ENCODE measurements at regions not wholly inside any gene's neighbourhood (a gene's known extent, or its start where the extent isn't known, plus 50 kb on each side); places are given as distances from the start of the nearest gene placed in this dataset.

DNA sequence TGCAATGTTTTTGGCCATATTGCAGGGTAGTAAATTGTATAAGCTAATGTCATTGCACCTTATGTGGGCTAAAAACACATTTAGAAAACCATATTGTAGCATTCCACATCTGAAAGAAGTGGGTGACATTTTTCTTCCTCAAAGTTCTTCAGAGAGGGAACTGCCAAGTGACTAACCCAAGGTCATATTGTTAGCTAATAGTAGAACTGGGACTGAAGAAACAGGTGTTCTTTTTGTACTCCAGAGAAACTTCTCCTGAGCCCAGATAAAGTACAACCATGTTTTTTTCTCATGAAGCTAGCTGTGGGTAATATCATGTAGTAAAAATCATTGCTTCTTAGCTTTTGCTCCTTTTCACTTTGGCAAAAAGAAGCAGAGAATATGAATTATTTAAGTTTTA lies 333.0 kb downstream of the NSUN3 start:
- TF ChIP-seq, protein P1, sequence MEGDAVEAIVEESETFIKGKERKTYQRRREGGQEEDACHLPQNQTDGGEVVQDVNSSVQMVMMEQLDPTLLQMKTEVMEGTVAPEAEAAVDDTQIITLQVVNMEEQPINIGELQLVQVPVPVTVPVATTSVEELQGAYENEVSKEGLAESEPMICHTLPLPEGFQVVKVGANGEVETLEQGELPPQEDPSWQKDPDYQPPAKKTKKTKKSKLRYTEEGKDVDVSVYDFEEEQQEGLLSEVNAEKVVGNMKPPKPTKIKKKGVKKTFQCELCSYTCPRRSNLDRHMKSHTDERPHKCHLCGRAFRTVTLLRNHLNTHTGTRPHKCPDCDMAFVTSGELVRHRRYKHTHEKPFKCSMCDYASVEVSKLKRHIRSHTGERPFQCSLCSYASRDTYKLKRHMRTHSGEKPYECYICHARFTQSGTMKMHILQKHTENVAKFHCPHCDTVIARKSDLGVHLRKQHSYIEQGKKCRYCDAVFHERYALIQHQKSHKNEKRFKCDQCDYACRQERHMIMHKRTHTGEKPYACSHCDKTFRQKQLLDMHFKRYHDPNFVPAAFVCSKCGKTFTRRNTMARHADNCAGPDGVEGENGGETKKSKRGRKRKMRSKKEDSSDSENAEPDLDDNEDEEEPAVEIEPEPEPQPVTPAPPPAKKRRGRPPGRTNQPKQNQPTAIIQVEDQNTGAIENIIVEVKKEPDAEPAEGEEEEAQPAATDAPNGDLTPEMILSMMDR (IDR thresholded peaks at IDR 0.05), result no peak
- no peak for TF ChIP-seq POLR2A (IDR thresholded peaks at IDR 0.05)
